ENCODE measurements at regions not wholly inside any gene's neighbourhood (a gene's known extent, or its start where the extent isn't known, plus 50 kb on each side); places are given as distances from the start of the nearest gene placed in this dataset.

GRCh38 chr18:41537666-41538065, 417.4 kb upstream of the PIK3C3 start:
- intact Hi-C loops (cut with DNase I; ENCODE audit: low total_unique reads) = no loop called here
- DNase-seq = no peak
- no peak overlapping the region for H3K4me3 ChIP-seq
- H3K4me1 ChIP-seq = no peaks in the 10 kb centered on the region
- no peaks in the 10 kb centered on the region for H3K36me3 ChIP-seq (ENCODE audit: low read depth, missing control alignments)
- no peak overlapping the region for H3K27ac ChIP-seq
- no peaks in the 10 kb centered on the region for H3K9me3 ChIP-seq
- H3K27me3 ChIP-seq = no peaks in the 10 kb centered on the region
- WGBS, 2 donors = 63 to 69% methylated on average over 3 of the region's 3 CpGs
- TF ChIP-seq POLR2A (IDR thresholded peaks at IDR 0.05) = no peak
- TF ChIP-seq, protein P1, sequence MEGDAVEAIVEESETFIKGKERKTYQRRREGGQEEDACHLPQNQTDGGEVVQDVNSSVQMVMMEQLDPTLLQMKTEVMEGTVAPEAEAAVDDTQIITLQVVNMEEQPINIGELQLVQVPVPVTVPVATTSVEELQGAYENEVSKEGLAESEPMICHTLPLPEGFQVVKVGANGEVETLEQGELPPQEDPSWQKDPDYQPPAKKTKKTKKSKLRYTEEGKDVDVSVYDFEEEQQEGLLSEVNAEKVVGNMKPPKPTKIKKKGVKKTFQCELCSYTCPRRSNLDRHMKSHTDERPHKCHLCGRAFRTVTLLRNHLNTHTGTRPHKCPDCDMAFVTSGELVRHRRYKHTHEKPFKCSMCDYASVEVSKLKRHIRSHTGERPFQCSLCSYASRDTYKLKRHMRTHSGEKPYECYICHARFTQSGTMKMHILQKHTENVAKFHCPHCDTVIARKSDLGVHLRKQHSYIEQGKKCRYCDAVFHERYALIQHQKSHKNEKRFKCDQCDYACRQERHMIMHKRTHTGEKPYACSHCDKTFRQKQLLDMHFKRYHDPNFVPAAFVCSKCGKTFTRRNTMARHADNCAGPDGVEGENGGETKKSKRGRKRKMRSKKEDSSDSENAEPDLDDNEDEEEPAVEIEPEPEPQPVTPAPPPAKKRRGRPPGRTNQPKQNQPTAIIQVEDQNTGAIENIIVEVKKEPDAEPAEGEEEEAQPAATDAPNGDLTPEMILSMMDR (IDR thresholded peaks at IDR 0.05) = no peak

GRCh38 chr18:41532344-41533086, 422.5 kb upstream of the PIK3C3 start:
- Histone ChIP-seq H3K4me1 (no peaks in the 10 kb centered on the region), H3K36me3 (ENCODE audit: low read depth, missing control alignments) (no peaks in the 10 kb centered on the region), H3K27ac (no peak overlapping the region), H3K27me3 (no peaks in the 10 kb centered on the region), H3K4me3 (no peak overlapping the region), H3K9me3 (no peaks in the 10 kb centered on the region)
- WGBS, 2 donors = 67% methylated on average over 6 of the region's 6 CpGs
- TF ChIP-seq, protein P1 (IDR thresholded peaks at IDR 0.05) = no peak
- no peak for TF ChIP-seq POLR2A (IDR thresholded peaks at IDR 0.05)
- intact Hi-C loops (cut with DNase I; ENCODE audit: low total_unique reads) = no loop called here
- DNase-seq = no peak

DNA sequence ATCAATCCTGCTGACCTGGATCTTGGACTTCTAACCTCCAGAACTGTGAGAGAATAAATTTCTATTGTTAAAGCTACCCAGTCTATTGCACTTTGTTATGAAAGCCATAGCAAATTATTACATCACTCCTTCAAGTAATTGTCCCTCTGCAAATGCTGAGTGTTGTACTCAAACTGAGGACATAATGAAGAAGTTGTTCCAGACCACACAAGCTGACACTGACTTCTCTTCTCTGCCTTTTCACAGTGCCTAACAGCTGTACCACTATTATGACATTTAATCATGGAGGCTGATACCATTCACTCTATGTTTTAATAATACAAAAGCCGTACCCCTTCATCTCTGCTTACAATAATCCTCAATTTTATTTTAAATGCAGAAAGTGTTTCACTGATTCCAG, 424.1 kb upstream of the PIK3C3 start:
- Histone ChIP-seq H3K36me3 (ENCODE audit: low read depth, missing control alignments) (no peaks in the 10 kb centered on the region), H3K4me3 (no peak overlapping the region), H3K9me3 (no peaks in the 10 kb centered on the region), H3K27ac (no peak overlapping the region), H3K27me3 (no peaks in the 10 kb centered on the region), H3K4me1 (no peaks in the 10 kb centered on the region)
- no peak for TF ChIP-seq POLR2A (IDR thresholded peaks at IDR 0.05)
- TF ChIP-seq, protein P1 (IDR thresholded peaks at IDR 0.05) = no peak
- no peak for DNase-seq
- intact Hi-C loops (cut with DNase I; ENCODE audit: low total_unique reads) = no loop called here
- WGBS, 2 donors = 83 to 86% methylated on average over 1 of the region's 1 CpG

- H3K4me3 ChIP-seq = no peak overlapping the region
- H3K27me3 ChIP-seq = no peaks in the 10 kb centered on the region
- DNase-seq = no peak
- no peak for TF ChIP-seq POLR2A (IDR thresholded peaks at IDR 0.05)
- TF ChIP-seq, protein P1 (IDR thresholded peaks at IDR 0.05) = no peak
- H3K9me3 ChIP-seq = no peaks in the 10 kb centered on the region
- H3K4me1 ChIP-seq = no peaks in the 10 kb centered on the region
- H3K27ac ChIP-seq = no peak overlapping the region
- intact Hi-C loops (cut with DNase I; ENCODE audit: low total_unique reads) = no loop called here
- 97 to 98% methylated on average over 2 of the region's 2 CpGs for WGBS, 2 donors
- no peaks in the 10 kb centered on the region for H3K36me3 ChIP-seq (ENCODE audit: low read depth, missing control alignments)
Observed at GRCh38 chr18:41529093-41529492, 425.9 kb upstream of the PIK3C3 start.

- Histone ChIP-seq H3K27ac (no peak overlapping the region), H3K4me1 (no peaks in the 10 kb centered on the region), H3K9me3 (no peaks in the 10 kb centered on the region), H3K36me3 (ENCODE audit: low read depth, missing control alignments) (no peaks in the 10 kb centered on the region), H3K4me3 (no peak overlapping the region), H3K27me3 (no peaks in the 10 kb centered on the region)
- 32 to 38% methylated on average over 1 of the region's 1 CpG for WGBS, 2 donors
- DNase-seq = no peak
- intact Hi-C loops (cut with DNase I; ENCODE audit: low total_unique reads) = no loop called here
- TF ChIP-seq POLR2A (IDR thresholded peaks at IDR 0.05) = no peak
- TF ChIP-seq, protein P1 (IDR thresholded peaks at IDR 0.05) = no peak
Observed at GRCh38 chr18:41526054-41526453, 429.0 kb upstream of the PIK3C3 start.

All from testis (tissue), 2 donors.